ENCODE measurements at regions not wholly inside any gene's neighbourhood (a gene's known extent, or its start where the extent isn't known, plus 50 kb on each side); places are given as distances from the start of the nearest gene placed in this dataset.

GRCh38 chr15:31842532-31843195 is 187.7 kb upstream of the CHRNA7 start:
- DNase-seq = no peak

- no peak for DNase-seq
Observed at GRCh38 chr15:31843426-31844055, 186.8 kb upstream of the CHRNA7 start.

- DNase-seq = no peak
Observed at GRCh38 chr15:31845791-31846190, 184.5 kb upstream of the CHRNA7 start.

- no peak for DNase-seq
Observed at GRCh38 chr15:31847961-31848360, 182.4 kb upstream of the CHRNA7 start.

- no peak for DNase-seq
Observed at GRCh38 chr15:31848621-31849020, 181.7 kb upstream of the CHRNA7 start.

GRCh38 chr15:31852933-31853799 is 177.1 kb upstream of the CHRNA7 start:
- no peak for DNase-seq

- no peak for DNase-seq
Observed at GRCh38 chr15:31856581-31856980, 173.7 kb upstream of the CHRNA7 start.

GRCh38 chr15:31857194-31857593 is 173.1 kb upstream of the CHRNA7 start:
- no peak for DNase-seq

- no peak for DNase-seq
Observed at GRCh38 chr15:31858026-31858425, 172.3 kb upstream of the CHRNA7 start.

- no peak for DNase-seq
Observed at GRCh38 chr15:31866248-31866647, 164.1 kb upstream of the CHRNA7 start.

GRCh38 chr15:31867536-31868442 is 162.5 kb upstream of the CHRNA7 start:
- no peak for DNase-seq

GRCh38 chr15:31869686-31870307 is 160.5 kb upstream of the CHRNA7 start:
- DNase-seq = no peak

GRCh38 chr15:31870328-31871165 is 159.8 kb upstream of the CHRNA7 start, which contains the start of gene OTUD7A:
Gene OTUD7A, minus strand, starts transcription at chr15:31870673.
- DNase-seq = peak; percentile 73

GRCh38 chr15:31871166-31871886 is 159.0 kb upstream of the CHRNA7 start:
- DNase-seq = no peak

GRCh38 chr15:31871887-31872281 is 158.4 kb upstream of the CHRNA7 start:
- DNase-seq = no peak

- DNase-seq = no peak
Observed at GRCh38 chr15:31887246-31887645, 143.1 kb upstream of the CHRNA7 start.

GRCh38 chr15:31892513-31892912 is 137.8 kb upstream of the CHRNA7 start:
- no peak for DNase-seq

- DNase-seq = no peak
Observed at GRCh38 chr15:31893780-31894179, 136.5 kb upstream of the CHRNA7 start.

GRCh38 chr15:31897746-31898145 is 132.6 kb upstream of the CHRNA7 start:
- no peak for DNase-seq

GRCh38 chr15:31901501-31901900 is 128.8 kb upstream of the CHRNA7 start:
- DNase-seq = no peak

- no peak for DNase-seq
Observed at GRCh38 chr15:31905054-31905453, 125.3 kb upstream of the CHRNA7 start.

Data from DMS 273 treated with DMSO at 0.1 percent for 48 hours (cell line).